ENCODE measurements at regions not wholly inside any gene's neighbourhood (a gene's known extent, or its start where the extent isn't known, plus 50 kb on each side); places are given as distances from the start of the nearest gene placed in this dataset.

DNA sequence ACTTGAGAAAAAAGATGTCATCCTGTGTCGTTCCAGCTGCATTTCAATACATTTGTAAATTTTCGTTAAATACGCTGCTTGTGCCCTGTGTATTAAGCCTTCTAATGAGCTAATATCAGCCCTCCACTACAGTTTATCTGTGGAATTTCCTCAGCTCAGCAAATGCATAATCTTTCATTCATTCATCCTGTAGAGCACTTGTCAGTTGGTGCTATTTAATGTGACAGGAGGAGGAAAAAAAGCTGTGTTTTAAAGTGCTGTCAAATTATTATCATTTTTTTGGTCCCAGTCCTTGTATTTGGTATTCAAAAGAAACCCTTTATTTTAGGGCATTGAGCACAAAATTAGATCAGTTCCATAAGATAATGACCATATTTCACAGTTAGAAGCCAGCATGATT, 184.7 kb downstream of the FAT3 start:
- TF ChIP-seq, protein P1, sequence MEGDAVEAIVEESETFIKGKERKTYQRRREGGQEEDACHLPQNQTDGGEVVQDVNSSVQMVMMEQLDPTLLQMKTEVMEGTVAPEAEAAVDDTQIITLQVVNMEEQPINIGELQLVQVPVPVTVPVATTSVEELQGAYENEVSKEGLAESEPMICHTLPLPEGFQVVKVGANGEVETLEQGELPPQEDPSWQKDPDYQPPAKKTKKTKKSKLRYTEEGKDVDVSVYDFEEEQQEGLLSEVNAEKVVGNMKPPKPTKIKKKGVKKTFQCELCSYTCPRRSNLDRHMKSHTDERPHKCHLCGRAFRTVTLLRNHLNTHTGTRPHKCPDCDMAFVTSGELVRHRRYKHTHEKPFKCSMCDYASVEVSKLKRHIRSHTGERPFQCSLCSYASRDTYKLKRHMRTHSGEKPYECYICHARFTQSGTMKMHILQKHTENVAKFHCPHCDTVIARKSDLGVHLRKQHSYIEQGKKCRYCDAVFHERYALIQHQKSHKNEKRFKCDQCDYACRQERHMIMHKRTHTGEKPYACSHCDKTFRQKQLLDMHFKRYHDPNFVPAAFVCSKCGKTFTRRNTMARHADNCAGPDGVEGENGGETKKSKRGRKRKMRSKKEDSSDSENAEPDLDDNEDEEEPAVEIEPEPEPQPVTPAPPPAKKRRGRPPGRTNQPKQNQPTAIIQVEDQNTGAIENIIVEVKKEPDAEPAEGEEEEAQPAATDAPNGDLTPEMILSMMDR (IDR thresholded peaks at IDR 0.05), result no peak
- no peak for TF ChIP-seq POLR2AphosphoS5 (IDR thresholded peaks at IDR 0.05)

Measured in stomach (tissue), 4 donors.